ENCODE measurements at regions not wholly inside any gene's neighbourhood (a gene's known extent, or its start where the extent isn't known, plus 50 kb on each side); places are given as distances from the start of the nearest gene placed in this dataset.
"Not testable (repeated sequence)": the region's sequence is repeated elsewhere in the genome, so short reads cannot be mapped to it uniquely, and the experiment has no call there.

DNA sequence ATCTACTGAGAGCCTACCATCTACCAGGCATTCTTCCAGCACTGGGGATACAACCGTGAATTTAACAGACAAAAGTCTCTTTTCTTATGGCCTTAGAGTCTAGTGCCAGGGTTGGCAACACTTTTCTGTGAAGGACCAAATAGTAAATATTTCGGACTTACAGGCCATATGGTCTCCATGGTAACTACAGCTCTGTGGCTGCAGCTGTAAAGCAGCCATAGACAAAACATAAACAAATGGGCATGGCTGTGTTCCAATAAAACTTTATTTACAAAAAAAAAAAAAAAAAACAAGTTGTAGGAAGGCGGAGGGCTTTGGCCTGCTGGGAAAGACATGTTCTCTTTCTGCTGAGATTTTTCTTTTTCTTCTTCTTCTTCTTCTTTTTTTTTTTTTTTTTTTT, 98.7 kb downstream of the ABCC12 start:
- DNase-seq (ENCODE audit: low read depth in 1 of 2, low spot score in 1 of 2), result no peak

- peak in 1 of 2 donors; percentile 9 for DNase-seq (ENCODE audit: low read depth in 1 of 2, low spot score in 1 of 2)
These were observed 100.8 kb downstream of the ABCC12 start for GRCh38 chr16:48054881-48055601.

DNA sequence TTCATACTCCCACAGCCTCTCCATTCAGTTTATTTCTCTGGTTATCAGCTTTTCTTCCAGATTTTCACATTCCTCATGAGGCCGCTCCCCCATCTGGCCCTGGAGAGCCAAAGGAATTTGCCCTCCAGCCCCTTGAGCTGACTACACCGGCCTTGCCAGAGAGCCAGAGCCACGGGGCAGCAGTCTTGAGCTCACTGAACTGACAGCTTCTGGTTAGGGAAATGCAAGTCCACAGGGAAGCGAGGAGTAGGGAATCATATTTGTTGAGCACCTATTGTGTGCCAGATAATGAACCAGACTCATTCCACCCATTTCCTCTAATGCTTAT, 102.4 kb downstream of the ABCC12 start:
- no peak for DNase-seq (ENCODE audit: low read depth in 1 of 2, low spot score in 1 of 2)

- no peak for DNase-seq (ENCODE audit: low read depth in 1 of 2, low spot score in 1 of 2)
These were observed 102.9 kb downstream of the ABCC12 start for GRCh38 chr16:48052731-48053417.

GRCh38 chr16:48050871-48051270, 104.9 kb downstream of the ABCC12 start:
- no peak for DNase-seq (ENCODE audit: low read depth in 1 of 2, low spot score in 1 of 2)

DNA sequence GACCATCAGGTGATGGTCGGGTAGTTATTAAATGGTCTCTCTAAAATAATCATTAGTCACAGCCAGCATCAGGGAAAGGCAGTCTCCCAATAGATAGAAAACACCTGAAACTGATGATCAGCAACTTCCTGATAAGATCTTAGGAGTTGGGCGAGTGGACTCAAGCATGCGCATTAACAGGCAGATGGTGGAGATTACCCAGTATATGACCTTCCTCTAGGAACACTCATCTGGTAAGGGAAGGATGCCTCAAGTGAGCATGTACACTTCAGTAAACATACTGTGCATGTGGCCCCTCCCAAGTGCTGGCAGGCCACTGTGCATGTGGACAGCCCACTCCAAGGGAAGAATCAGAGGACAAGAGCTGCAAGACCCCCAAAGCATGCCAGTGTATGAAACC, 105.9 kb downstream of the ABCC12 start:
- DNase-seq (ENCODE audit: low read depth in 1 of 2, low spot score in 1 of 2), result no peak

DNA sequence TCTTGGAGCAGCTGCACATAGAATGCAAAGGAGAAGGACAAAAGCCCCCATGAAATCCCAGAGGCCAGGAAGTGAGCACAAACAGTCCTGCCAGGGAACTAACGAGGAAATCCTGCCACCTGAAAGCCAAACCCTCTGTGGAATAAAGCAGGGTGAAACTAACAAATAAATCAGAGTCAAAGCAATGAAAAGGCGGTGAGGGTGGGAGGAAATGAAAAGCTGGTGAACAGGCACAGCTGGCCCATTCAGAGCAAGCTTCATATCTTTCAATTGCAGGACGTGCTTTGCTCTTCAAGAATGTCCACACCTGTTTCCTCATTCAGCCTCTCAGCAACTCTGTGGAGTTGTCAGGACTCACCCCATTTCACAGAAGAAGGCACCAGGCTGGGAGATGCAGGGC, 108.1 kb downstream of the ABCC12 start:
- DNase-seq (ENCODE audit: low read depth in 1 of 2, low spot score in 1 of 2), result no peak

GRCh38 chr16:48047241-48047640, 108.6 kb downstream of the ABCC12 start:
- DNase-seq (ENCODE audit: low read depth in 1 of 2, low spot score in 1 of 2), result no peak

DNA sequence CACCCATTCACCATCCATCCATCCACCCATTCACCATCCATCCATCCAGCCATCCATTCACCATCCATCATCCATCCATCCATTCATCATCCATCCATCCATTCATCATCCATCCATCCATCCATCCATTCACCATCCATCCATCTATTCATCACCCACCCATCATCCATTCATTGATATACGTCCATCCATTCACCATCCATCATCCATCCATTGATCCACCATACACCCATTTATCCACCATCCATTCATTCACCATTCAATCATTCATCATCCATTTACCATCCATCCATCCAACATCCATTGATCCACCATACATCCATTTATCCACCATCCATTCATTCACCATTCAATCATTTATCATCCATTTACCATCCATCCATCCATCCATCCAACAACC, 111.7 kb downstream of the ABCC12 start:
- DNase-seq (ENCODE audit: low read depth in 1 of 2, low spot score in 1 of 2), result no peak

DNA sequence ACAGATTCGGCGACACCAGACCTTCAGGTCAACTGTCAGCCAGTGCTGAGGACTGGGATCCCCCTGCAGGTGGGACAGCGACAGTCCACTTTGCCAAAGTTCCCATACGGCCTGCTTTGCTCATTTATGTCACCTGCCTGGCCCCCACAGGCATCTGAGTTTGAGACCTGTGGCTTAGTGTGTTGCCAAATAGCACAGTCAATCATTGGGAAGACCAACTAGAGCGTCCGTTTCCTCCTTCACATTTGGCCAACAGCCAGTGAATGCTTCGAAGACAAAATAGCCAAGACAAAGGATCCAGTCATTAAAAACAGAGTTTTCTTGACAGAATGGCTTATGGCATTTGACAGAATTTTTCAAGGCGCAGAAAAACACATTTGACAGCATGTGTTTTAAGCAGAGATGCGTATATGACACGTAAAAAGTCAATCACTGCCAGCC, 113.8 kb downstream of the ABCC12 start:
- no peak for DNase-seq (ENCODE audit: low read depth in 1 of 2, low spot score in 1 of 2)

GRCh38 chr16:48035142-48035541, 120.7 kb downstream of the ABCC12 start:
- no peak for DNase-seq (ENCODE audit: low read depth in 1 of 2, low spot score in 1 of 2)

DNA sequence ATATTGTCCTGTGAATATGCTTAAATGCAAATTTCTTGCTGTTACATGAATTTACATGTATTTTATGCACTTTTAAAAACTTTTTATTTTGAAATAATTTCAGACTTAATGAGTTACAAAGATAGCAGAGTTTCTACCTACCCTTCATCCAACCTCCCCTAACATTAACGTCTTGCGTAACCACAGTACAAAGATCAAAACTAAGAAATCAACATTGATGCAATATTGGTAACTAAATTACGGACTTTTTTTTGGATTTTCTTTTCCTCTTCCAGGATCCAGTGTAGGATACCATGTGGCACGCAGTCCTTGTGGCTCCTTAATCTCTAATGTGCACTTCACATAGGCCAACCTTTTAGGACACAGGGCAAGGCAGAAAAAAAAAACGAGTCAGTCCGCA, 124.9 kb downstream of the ABCC12 start:
- no peak for DNase-seq (ENCODE audit: low read depth in 1 of 2, low spot score in 1 of 2)

DNA sequence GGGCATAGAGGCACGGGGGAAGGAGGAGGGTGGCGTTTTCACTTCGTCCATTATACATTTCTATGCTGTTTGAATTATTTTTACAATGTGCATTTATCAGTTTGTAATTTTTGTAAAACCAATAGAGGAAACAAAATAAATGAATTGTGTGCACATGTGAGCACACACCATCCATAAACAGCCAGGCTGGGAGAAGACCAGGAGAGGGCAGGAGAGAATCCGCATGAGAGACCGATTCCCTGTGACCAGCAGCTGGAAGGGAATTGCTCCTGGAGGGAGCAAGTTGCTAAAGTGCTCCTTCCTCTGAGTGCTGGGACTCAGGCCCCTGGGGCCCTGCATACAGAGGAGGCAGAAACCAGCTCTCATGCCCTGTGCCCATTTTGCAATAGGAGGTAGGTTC, 126.0 kb downstream of the ABCC12 start:
- DNase-seq (ENCODE audit: low read depth in 1 of 2, low spot score in 1 of 2), result no peak

DNA sequence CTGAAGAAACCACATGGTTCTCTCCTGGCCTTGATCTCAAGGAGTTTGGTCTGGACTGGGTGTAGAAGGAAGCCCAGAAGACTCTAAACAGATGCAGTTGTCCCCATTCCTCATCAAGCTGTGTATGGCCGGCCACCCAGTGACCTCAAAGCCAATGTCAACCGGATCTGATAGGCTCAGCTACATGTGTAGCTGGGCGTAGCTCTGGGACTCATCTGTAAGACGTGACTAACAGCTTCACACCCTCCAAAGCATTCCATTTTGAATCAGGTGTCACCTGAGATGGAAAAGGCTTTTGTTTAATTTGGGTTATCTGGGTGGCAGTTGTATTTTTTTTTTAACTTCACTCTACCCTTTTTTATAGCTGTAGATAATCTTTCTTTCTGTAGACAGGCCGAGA, 130.4 kb downstream of the ABCC12 start:
- no peak for DNase-seq (ENCODE audit: low read depth in 1 of 2, low spot score in 1 of 2)

DNA sequence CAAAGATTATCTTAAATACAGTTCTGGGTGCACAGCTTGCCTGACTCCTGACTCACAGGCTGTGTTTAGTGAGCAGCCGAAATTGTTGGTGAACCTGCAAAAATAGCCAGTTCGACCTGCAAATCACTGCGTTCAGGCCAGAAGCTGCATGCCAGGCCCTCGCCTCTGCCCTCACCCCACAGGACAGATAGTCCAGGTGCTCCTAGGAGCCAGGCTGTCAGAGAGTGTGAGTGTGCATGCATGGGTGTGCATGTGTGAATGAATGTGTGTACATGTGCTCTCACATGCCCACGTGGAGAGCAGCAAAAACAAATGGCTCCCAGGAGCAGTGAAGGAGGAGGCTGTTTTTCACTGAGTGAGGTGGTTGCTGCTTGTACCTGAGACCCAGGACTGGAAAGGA, 131.8 kb downstream of the ABCC12 start:
- no peak for DNase-seq (ENCODE audit: low read depth in 1 of 2, low spot score in 1 of 2)

GRCh38 chr16:48022496-48022895, 133.3 kb downstream of the ABCC12 start:
- DNase-seq (ENCODE audit: low read depth in 1 of 2, low spot score in 1 of 2), result no peak

- DNase-seq (ENCODE audit: low read depth in 1 of 2, low spot score in 1 of 2), result not testable (repeated sequence)
These were observed 135.2 kb downstream of the ABCC12 start for GRCh38 chr16:48020617-48021016.

- DNase-seq (ENCODE audit: low read depth in 1 of 2, low spot score in 1 of 2), result no peak
These were observed 141.3 kb downstream of the ABCC12 start for GRCh38 chr16:48014349-48015135.

DNA sequence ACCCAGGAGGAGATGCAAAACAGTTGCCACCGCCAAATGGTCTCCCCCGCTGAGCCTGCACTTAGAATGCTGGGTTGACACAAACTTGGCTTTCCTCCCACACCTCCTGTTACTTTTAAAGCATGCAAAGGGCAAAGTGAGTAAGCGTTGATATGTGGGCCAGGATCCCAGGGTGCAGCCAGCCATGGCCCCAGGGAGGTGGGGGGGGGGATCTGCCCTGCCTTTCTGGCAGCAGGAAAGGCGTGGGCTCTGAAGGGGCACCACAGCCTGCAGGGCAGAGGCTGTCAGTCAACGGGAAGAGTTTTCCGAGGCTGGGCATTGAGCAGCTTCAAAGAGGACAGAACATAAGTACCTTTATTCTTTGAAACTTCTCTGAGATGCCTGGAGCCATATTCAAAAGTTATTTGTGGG, 142.3 kb downstream of the ABCC12 start:
- DNase-seq (ENCODE audit: low read depth in 1 of 2, low spot score in 1 of 2), result no peak

- DNase-seq (ENCODE audit: low read depth in 1 of 2, low spot score in 1 of 2), result no peak
These were observed 143.7 kb downstream of the ABCC12 start for GRCh38 chr16:48011878-48012658.

DNA sequence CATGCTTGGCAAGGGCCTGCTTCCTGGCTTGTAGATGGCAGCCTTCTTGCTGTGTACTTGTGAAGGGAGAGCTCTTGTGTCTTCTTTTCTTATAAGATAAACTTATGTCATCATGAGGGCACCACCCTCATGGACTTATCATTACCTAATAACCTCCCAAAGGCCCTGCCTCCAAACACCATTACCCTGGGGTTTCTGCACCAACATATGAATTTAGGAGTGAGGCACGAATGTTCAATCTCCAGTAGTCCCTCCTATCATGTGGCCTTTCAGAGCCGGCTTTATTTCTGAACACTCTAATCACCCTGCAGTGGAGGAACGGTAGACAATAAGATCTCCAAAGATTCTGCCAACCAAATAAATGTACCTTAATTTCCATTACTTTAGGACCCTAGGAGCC, 144.3 kb downstream of the ABCC12 start:
- DNase-seq (ENCODE audit: low read depth in 1 of 2, low spot score in 1 of 2), result no peak

Measured in activated CD4-positive, alpha-beta T cell treated with anti-CD3 and anti-CD28 coated beads, Interleukin-2, amount 50 U/mL, for 24 hours (primary cell).